ENCODE measurements at regions not wholly inside any gene's neighbourhood (a gene's known extent, or its start where the extent isn't known, plus 50 kb on each side); places are given as distances from the start of the nearest gene placed in this dataset.

DNA sequence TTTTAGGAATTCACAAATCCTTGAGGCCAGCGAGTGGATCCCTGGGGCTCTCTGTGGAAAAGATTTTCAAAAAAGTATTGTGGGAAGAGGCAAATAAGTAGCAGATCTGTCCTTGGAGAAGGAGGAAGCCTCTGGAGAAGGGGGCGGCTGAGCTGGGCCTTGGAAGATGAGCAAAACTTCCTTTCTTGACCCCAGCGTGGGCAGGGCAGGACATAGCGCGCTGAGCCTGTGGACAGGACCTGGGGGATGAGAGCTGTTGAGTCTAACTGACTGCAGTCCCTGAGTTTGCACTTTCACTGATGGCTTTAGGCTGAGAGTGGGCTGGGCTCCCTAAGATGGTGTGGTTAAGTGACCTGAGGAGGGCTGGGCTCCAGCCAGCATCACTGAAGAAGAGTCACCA lies 170.2 kb upstream of the GALNT2 start:
- Mint-ChIP-seq H3K4me1 (ENCODE audit: unreplicated experiment) (peaks cover 3% of the 10 kb centered on the region), H3K27me3 (ENCODE audit: unreplicated experiment) (peaks cover 48% of the 10 kb centered on the region), H3K27ac (ENCODE audit: unreplicated experiment) (no peak overlapping the region), H3K9me3 (ENCODE audit: unreplicated experiment) (peaks cover 8% of the 10 kb centered on the region), H3K36me3 (ENCODE audit: unreplicated experiment) (no peaks in the 10 kb centered on the region), H3K4me3 (ENCODE audit: unreplicated experiment) (no peak overlapping the region)
- no peak for DNase-seq (ENCODE audit: extremely low spot score, unreplicated experiment)
- TF ChIP-seq, protein P1, sequence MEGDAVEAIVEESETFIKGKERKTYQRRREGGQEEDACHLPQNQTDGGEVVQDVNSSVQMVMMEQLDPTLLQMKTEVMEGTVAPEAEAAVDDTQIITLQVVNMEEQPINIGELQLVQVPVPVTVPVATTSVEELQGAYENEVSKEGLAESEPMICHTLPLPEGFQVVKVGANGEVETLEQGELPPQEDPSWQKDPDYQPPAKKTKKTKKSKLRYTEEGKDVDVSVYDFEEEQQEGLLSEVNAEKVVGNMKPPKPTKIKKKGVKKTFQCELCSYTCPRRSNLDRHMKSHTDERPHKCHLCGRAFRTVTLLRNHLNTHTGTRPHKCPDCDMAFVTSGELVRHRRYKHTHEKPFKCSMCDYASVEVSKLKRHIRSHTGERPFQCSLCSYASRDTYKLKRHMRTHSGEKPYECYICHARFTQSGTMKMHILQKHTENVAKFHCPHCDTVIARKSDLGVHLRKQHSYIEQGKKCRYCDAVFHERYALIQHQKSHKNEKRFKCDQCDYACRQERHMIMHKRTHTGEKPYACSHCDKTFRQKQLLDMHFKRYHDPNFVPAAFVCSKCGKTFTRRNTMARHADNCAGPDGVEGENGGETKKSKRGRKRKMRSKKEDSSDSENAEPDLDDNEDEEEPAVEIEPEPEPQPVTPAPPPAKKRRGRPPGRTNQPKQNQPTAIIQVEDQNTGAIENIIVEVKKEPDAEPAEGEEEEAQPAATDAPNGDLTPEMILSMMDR (IDR thresholded peaks at IDR 0.05) = no peak

DNA sequence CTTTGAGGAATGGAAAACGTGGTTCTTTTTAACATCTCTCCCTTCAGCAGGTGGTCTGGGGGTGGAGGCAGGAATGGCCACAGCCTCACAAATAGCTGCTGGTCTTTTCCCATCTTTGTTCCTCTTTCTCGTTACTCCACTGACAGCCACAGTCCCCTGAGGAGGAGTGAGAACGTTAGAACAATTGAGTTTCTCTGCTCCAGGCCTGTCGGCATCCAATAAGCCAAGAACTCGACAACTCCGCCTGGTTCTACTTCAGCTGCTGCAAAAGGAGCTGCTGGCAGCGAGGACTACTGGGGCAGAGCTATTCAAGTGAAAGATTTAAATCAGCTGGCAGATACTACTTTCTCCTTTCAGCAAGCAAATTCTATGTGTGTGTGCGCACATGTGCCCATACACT lies 169.5 kb upstream of the GALNT2 start:
- H3K27me3 Mint-ChIP-seq (ENCODE audit: unreplicated experiment) = peaks cover 50% of the 10 kb centered on the region
- peaks cover 3% of the 10 kb centered on the region for H3K4me1 Mint-ChIP-seq (ENCODE audit: unreplicated experiment)
- TF ChIP-seq, protein P1 (IDR thresholded peaks at IDR 0.05) = no peak
- no peak for DNase-seq (ENCODE audit: extremely low spot score, unreplicated experiment)
- H3K27ac Mint-ChIP-seq (ENCODE audit: unreplicated experiment) = no peak overlapping the region
- H3K9me3 Mint-ChIP-seq (ENCODE audit: unreplicated experiment) = peaks cover 7% of the 10 kb centered on the region
- no peak overlapping the region for H3K4me3 Mint-ChIP-seq (ENCODE audit: unreplicated experiment)
- H3K36me3 Mint-ChIP-seq (ENCODE audit: unreplicated experiment) = no peaks in the 10 kb centered on the region

DNA sequence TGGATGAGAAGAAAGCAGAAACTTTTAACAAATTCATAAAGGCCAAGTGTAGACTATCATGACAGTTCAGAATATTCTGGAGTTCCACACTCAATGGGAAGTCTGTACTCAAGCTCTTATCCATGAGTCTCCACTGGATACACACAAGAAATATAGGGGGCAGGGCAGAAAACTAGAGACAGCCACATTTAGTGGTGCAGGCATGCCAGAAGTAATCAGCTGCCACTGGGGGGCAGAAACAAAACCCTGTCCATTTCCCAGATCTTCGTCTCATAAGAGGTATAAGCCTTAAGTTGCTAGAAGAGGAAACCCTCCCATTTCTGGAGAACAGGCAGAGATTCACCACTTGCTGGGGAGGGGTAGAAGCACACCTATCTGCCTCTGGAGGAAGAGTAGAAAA lies 166.8 kb upstream of the GALNT2 start:
- DNase-seq (ENCODE audit: extremely low spot score, unreplicated experiment) = no peak
- Mint-ChIP-seq H3K36me3 (ENCODE audit: unreplicated experiment) (no peaks in the 10 kb centered on the region), H3K4me1 (ENCODE audit: unreplicated experiment) (no peaks in the 10 kb centered on the region), H3K4me3 (ENCODE audit: unreplicated experiment) (no peak overlapping the region), H3K27me3 (ENCODE audit: unreplicated experiment) (peaks cover 67% of the 10 kb centered on the region), H3K9me3 (ENCODE audit: unreplicated experiment) (peaks cover 5% of the 10 kb centered on the region), H3K27ac (ENCODE audit: unreplicated experiment) (no peak overlapping the region)
- TF ChIP-seq, protein P1 (IDR thresholded peaks at IDR 0.05) = no peak

DNA sequence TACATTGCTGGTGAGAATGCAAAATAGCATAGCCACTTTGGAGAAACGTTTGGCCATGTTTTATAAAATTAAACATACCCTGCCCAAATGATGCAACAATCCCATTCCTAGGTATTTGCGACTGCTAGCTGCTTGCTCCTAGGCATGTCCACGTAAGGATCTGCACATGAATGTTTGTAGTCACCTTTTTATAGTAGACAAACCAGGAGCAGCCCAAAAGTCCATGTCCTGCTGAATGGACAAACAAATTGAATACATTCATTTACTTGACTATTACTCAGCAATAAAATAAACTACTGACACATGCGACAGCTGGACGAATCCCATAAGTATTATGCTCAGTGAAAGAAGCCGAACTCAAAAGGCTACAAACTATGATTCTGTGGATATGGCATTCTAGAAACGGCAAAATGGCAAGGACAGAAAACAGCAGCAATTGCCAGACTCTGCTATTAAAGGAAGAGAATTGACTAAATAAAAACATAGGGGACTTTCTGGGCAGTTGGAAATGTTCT lies 161.9 kb upstream of the GALNT2 start:
- TF ChIP-seq, protein P1 (IDR thresholded peaks at IDR 0.05) = no peak
- H3K36me3 Mint-ChIP-seq (ENCODE audit: unreplicated experiment) = no peaks in the 10 kb centered on the region
- no peak overlapping the region for H3K4me3 Mint-ChIP-seq (ENCODE audit: unreplicated experiment)
- H3K27ac Mint-ChIP-seq (ENCODE audit: unreplicated experiment) = no peak overlapping the region
- H3K27me3 Mint-ChIP-seq (ENCODE audit: unreplicated experiment) = peaks cover 77% of the 10 kb centered on the region
- H3K4me1 Mint-ChIP-seq (ENCODE audit: unreplicated experiment) = no peaks in the 10 kb centered on the region
- peaks cover 5% of the 10 kb centered on the region for H3K9me3 Mint-ChIP-seq (ENCODE audit: unreplicated experiment)
- DNase-seq (ENCODE audit: extremely low spot score, unreplicated experiment) = no peak

DNA sequence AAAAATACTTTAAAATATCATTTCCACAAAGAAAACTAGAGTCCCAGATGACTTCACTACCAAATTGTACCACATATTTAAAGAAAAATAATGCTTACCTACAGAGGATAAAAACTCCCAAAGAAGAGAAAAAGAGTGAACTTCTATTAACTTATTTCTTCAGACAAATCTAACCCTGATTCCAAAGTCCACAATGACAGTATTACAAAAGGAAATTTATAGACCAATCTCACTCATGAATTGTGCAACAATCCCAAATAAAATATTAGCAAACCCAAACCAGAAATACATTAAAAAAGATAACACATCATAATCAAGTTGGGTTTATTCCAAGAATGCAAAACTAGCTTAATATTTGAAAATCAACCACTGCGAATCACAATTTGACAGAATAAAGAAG lies 161.4 kb upstream of the GALNT2 start:
- Mint-ChIP-seq H3K27me3 (ENCODE audit: unreplicated experiment) (peaks cover 79% of the 10 kb centered on the region), H3K4me1 (ENCODE audit: unreplicated experiment) (no peaks in the 10 kb centered on the region), H3K36me3 (ENCODE audit: unreplicated experiment) (no peaks in the 10 kb centered on the region), H3K4me3 (ENCODE audit: unreplicated experiment) (no peak overlapping the region), H3K9me3 (ENCODE audit: unreplicated experiment) (peaks cover 5% of the 10 kb centered on the region), H3K27ac (ENCODE audit: unreplicated experiment) (no peak overlapping the region)
- TF ChIP-seq, protein P1 (IDR thresholded peaks at IDR 0.05) = no peak
- DNase-seq (ENCODE audit: extremely low spot score, unreplicated experiment) = no peak
